HL-60 (cell line): ENCODE measurements at regions not wholly inside any gene's neighbourhood (a gene's known extent, or its start where the extent isn't known, plus 50 kb on each side); places are given as distances from the start of the nearest gene placed in this dataset.

Experiments used
- CTCF ChIP-seq: IDR thresholded peaks from one replicate; pipeline ENCODE4 v1.5.1; 2011; ENCODE audit warnings: low read length, control low read depth, inconsistent platforms; ENCODE audit not compliant: insufficient read depth
- POLR2AphosphoS5 ChIP-seq: IDR thresholded peaks from 2 replicates; pipeline ENCODE4 v1.6.1; 2012; ENCODE audit warnings: low read depth
- SPI1 ChIP-seq: IDR thresholded peaks from 2 replicates; pipeline ENCODE4 v1.6.1; 2012; ENCODE audit warnings: low read depth, mild to moderate bottlenecking, borderline replicate concordance

- no peak for TF ChIP-seq CTCF
- no peak for TF ChIP-seq SPI1
- TF ChIP-seq POLR2AphosphoS5: no peak
Observed at GRCh38 chr13:30835442-30835841, 70.6 kb upstream of the MEDAG start.
